ENCODE measurements at regions not wholly inside any gene's neighbourhood (a gene's known extent, or its start where the extent isn't known, plus 50 kb on each side); places are given as distances from the start of the nearest gene placed in this dataset.
"Not testable (repeated sequence)": the region's sequence is repeated elsewhere in the genome, so short reads cannot be mapped to it uniquely, and the experiment has no call there.

DNA sequence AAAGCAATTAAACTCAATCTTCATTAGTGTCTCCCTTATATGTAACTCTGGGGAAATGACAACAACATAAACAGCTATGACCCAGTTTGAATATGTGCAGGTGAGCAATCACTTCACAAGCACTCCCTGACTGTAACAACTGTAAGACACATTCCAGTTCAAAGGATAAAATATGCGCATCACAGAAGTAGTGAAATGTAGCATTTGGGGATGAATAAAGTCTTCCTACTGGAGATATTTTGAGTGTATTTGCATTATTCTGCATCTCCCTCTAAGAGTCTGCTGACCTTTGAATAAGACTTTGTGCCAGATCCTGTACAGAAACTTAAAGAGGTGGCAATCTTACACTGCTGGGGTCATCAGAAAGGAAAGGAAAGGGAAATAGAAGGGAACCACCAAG lies 179.5 kb upstream of the TBX18 start:
- Histone ChIP-seq H3K9me3 (ENCODE audit: control insufficient read depth in 2 of 3, insufficient read depth in 1 of 3, low read length in 3 of 3) (peaks cover 0 to 12% (median 0%) of the 10 kb centered on the region in 3 donors), H3K27me3 (ENCODE audit: control insufficient read depth, insufficient read depth, low read length) (no peaks in the 10 kb centered on the region), H3K9ac (ENCODE audit: low read length in 3 of 3) (no peak overlapping the region), H3K4me1 (ENCODE audit: control insufficient read depth in 2 of 3, insufficient read depth in 2 of 3, low read depth in 1 of 3, low read length in 3 of 3) (no peaks in the 10 kb centered on the region), H3K27ac (ENCODE audit: low read depth in 2 of 2, low read length in 2 of 2) (no peak overlapping the region), H3K4me3 (ENCODE audit: low read length in 3 of 3) (no peak overlapping the region), H3K36me3 (ENCODE audit: control insufficient read depth in 2 of 3, insufficient read depth in 3 of 3, low read length in 3 of 3) (no peaks in the 10 kb centered on the region)
- intact Hi-C loops (cut with DNase I) = no loop called here
- TF ChIP-seq, protein P1, sequence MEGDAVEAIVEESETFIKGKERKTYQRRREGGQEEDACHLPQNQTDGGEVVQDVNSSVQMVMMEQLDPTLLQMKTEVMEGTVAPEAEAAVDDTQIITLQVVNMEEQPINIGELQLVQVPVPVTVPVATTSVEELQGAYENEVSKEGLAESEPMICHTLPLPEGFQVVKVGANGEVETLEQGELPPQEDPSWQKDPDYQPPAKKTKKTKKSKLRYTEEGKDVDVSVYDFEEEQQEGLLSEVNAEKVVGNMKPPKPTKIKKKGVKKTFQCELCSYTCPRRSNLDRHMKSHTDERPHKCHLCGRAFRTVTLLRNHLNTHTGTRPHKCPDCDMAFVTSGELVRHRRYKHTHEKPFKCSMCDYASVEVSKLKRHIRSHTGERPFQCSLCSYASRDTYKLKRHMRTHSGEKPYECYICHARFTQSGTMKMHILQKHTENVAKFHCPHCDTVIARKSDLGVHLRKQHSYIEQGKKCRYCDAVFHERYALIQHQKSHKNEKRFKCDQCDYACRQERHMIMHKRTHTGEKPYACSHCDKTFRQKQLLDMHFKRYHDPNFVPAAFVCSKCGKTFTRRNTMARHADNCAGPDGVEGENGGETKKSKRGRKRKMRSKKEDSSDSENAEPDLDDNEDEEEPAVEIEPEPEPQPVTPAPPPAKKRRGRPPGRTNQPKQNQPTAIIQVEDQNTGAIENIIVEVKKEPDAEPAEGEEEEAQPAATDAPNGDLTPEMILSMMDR (IDR thresholded peaks at IDR 0.05; ENCODE audit: borderline replicate concordance, extremely low read depth, insufficient read depth) = no peak
- FAIRE-seq = no peak
- no peak for DNase-seq

DNA sequence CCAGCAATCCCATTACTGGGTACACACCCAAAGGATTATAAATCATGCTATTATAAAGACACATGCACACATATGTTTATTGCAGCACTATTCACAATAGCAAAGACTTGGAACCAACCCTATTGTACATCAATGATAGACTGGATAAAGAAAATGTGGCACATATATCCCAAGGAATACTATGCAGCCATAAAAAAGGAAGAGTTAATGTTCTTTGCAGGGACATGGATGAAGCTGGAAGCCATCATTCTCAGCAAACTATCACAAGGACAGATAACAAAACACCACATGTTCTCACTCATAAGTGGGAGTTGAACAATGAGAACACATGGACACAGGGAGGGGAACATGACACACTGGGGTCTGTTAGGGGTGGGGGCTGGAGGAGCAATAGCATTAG lies 177.2 kb upstream of the TBX18 start:
- H3K27me3 ChIP-seq (ENCODE audit: control insufficient read depth, insufficient read depth, low read length); H3K27ac ChIP-seq (ENCODE audit: low read depth in 2 of 2, low read length in 2 of 2); DNase-seq; H3K36me3 ChIP-seq (ENCODE audit: control insufficient read depth in 2 of 3, insufficient read depth in 3 of 3, low read length in 3 of 3); H3K9ac ChIP-seq (ENCODE audit: low read length in 3 of 3); intact Hi-C loops (cut with DNase I); H3K4me3 ChIP-seq (ENCODE audit: low read length in 3 of 3); FAIRE-seq; H3K4me1 ChIP-seq (ENCODE audit: control insufficient read depth in 2 of 3, insufficient read depth in 2 of 3, low read depth in 1 of 3, low read length in 3 of 3); H3K9me3 ChIP-seq (ENCODE audit: control insufficient read depth in 2 of 3, insufficient read depth in 1 of 3, low read length in 3 of 3): not testable (repeated sequence)

- no peaks in the 10 kb centered on the region for H3K4me1 ChIP-seq (ENCODE audit: control insufficient read depth in 2 of 3, insufficient read depth in 2 of 3, low read depth in 1 of 3, low read length in 3 of 3)
- FAIRE-seq (no peak), DNase-seq (no peak)
- no peak overlapping the region for H3K4me3 ChIP-seq (ENCODE audit: low read length in 3 of 3)
- H3K9me3 ChIP-seq (ENCODE audit: control insufficient read depth in 2 of 3, insufficient read depth in 1 of 3, low read length in 3 of 3) = no peaks in the 10 kb centered on the region
- H3K27ac ChIP-seq (ENCODE audit: low read depth in 2 of 2, low read length in 2 of 2) = no peak overlapping the region
- no peaks in the 10 kb centered on the region for H3K27me3 ChIP-seq (ENCODE audit: control insufficient read depth, insufficient read depth, low read length)
- TF ChIP-seq, protein P1 (IDR thresholded peaks at IDR 0.05; ENCODE audit: borderline replicate concordance, extremely low read depth, insufficient read depth) = no peak
- intact Hi-C loops (cut with DNase I) = no loop called here
- H3K36me3 ChIP-seq (ENCODE audit: control insufficient read depth in 2 of 3, insufficient read depth in 3 of 3, low read length in 3 of 3) = no peaks in the 10 kb centered on the region
- H3K9ac ChIP-seq (ENCODE audit: low read length in 3 of 3) = no peak overlapping the region
Measured at GRCh38 chr6:84929212-84929611, 164.8 kb upstream of the TBX18 start.

- no peak for FAIRE-seq
- Histone ChIP-seq H3K36me3 (ENCODE audit: control insufficient read depth in 2 of 3, insufficient read depth in 3 of 3, low read length in 3 of 3) (no peaks in the 10 kb centered on the region), H3K4me3 (ENCODE audit: low read length in 3 of 3) (no peak overlapping the region), H3K9ac (ENCODE audit: low read length in 3 of 3) (no peak overlapping the region), H3K27me3 (ENCODE audit: control insufficient read depth, insufficient read depth, low read length) (no peaks in the 10 kb centered on the region), H3K4me1 (ENCODE audit: control insufficient read depth in 2 of 3, insufficient read depth in 2 of 3, low read depth in 1 of 3, low read length in 3 of 3) (no peaks in the 10 kb centered on the region), H3K27ac (ENCODE audit: low read depth in 2 of 2, low read length in 2 of 2) (no peak overlapping the region), H3K9me3 (ENCODE audit: control insufficient read depth in 2 of 3, insufficient read depth in 1 of 3, low read length in 3 of 3) (no peaks in the 10 kb centered on the region)
- TF ChIP-seq, protein P1 (IDR thresholded peaks at IDR 0.05; ENCODE audit: borderline replicate concordance, extremely low read depth, insufficient read depth) = no peak
- intact Hi-C loops (cut with DNase I) = no loop called here
- DNase-seq = no peak
Measured at GRCh38 chr6:84927551-84927950, 163.2 kb upstream of the TBX18 start.

Measured in kidney (tissue), 13 donors.